GM19099 (cell line): ENCODE measurements at regions not wholly inside any gene's neighbourhood (a gene's known extent, or its start where the extent isn't known, plus 50 kb on each side); places are given as distances from the start of the nearest gene placed in this dataset.

Experiments
- POLR2A ChIP-seq: IDR thresholded peaks from 3 replicates; pipeline ENCODE4 v1.6.1; 2011; ENCODE audit warnings: low read depth; ENCODE audit not compliant: insufficient read length; ENCODE audit errors: extremely low read depth

GRCh38 chr2:144239726-144240125 lies 280.2 kb downstream of the ZEB2 start:
- TF ChIP-seq POLR2A: no peak

- TF ChIP-seq POLR2A: no peak
Observed at GRCh38 chr2:144239306-144239705, 280.6 kb downstream of the ZEB2 start.

- TF ChIP-seq POLR2A: no peak
Observed at GRCh38 chr2:144237830-144238627, 281.9 kb downstream of the ZEB2 start.

- no peak for TF ChIP-seq POLR2A
Observed at GRCh38 chr2:144237108-144237507, 282.8 kb downstream of the ZEB2 start.

- TF ChIP-seq POLR2A: no peak
Observed at GRCh38 chr2:144235050-144235449, 284.9 kb downstream of the ZEB2 start.

GRCh38 chr2:144234542-144234871 lies 285.4 kb downstream of the ZEB2 start:
- TF ChIP-seq POLR2A: no peak

- TF ChIP-seq POLR2A: no peak
Observed at GRCh38 chr2:144233733-144234541, 286.0 kb downstream of the ZEB2 start.

- TF ChIP-seq POLR2A: no peak
Observed at GRCh38 chr2:144233317-144233716, 286.6 kb downstream of the ZEB2 start.

- TF ChIP-seq POLR2A: no peak
Observed at GRCh38 chr2:144230448-144231085, 289.4 kb downstream of the ZEB2 start.

- TF ChIP-seq POLR2A: no peak
Observed at GRCh38 chr2:144230033-144230432, 289.9 kb downstream of the ZEB2 start.

- TF ChIP-seq POLR2A: no peak
Observed at GRCh38 chr2:144229296-144229695, 290.6 kb downstream of the ZEB2 start.

GRCh38 chr2:144227427-144228105 lies 292.4 kb downstream of the ZEB2 start:
- no peak for TF ChIP-seq POLR2A

GRCh38 chr2:144225076-144225475 lies 294.8 kb downstream of the ZEB2 start:
- no peak for TF ChIP-seq POLR2A

GRCh38 chr2:144224472-144224871 lies 295.4 kb downstream of the ZEB2 start:
- TF ChIP-seq POLR2A: no peak

- TF ChIP-seq POLR2A: no peak
Observed at GRCh38 chr2:144219979-144220378, 299.9 kb downstream of the ZEB2 start.
